GM23338 (cell line): ENCODE measurements at regions not wholly inside any gene's neighbourhood (a gene's known extent, or its start where the extent isn't known, plus 50 kb on each side); places are given as distances from the start of the nearest gene placed in this dataset.

Experiments used
- ATAC-seq: fragments of 200-7000 bp; cut with Tn5 transposase; 3 replicates; pipeline ENCODE4 v1.9.1; 2020
- DNase-seq: peaks from one replicate; pipeline ENCODE4 v3.0.0-alpha.2; 2015; ENCODE audit warnings: low spot score
- H2AFZ ChIP-seq: fragments of 200-600 bp; sonication (generic); 2 replicates; pipeline ENCODE4 v1.8.0; 2016; ENCODE audit warnings: antibody characterized with exemption, mild to moderate bottlenecking, moderate library complexity
- H3F3A ChIP-seq: fragments of 200-600 bp; sonication (generic); replicated peaks from 2 replicates; pipeline ENCODE4 v1.8.0; 2017; ENCODE audit warnings: antibody characterized with exemption, mixed run types, low read depth
- H3K27ac ChIP-seq: fragments of 200-600 bp; sonication (generic); 2 replicates; pipeline ENCODE4 v1.6.1; 2016; ENCODE audit warnings: low read depth
- H3K27me3 ChIP-seq: fragments of 200-600 bp; sonication (generic); 2 replicates; pipeline ENCODE4 v1.8.0; 2016; ENCODE audit warnings: mild to moderate bottlenecking, mixed run types, moderate library complexity; ENCODE audit not compliant: insufficient read depth
- H3K36me3 ChIP-seq: fragments of 200-600 bp; sonication (generic); 2 replicates; pipeline ENCODE4 v1.8.0; 2016; ENCODE audit warnings: mild to moderate bottlenecking; ENCODE audit not compliant: insufficient read depth
- H3K4me1 ChIP-seq: fragments of 200-600 bp; sonication (generic); 2 replicates; pipeline ENCODE4 v1.8.0; 2016; ENCODE audit warnings: mild to moderate bottlenecking, moderate library complexity; ENCODE audit not compliant: insufficient read depth
- H3K4me2 ChIP-seq: fragments of 200-600 bp; sonication (generic); 2 replicates; pipeline ENCODE4 v1.7.1; 2017; ENCODE audit warnings: mixed run types
- H3K4me3 ChIP-seq: fragments of 200-600 bp; sonication (generic); 2 replicates; pipeline ENCODE4 v1.6.1; 2016; ENCODE audit warnings: mixed run types
- H3K79me2 ChIP-seq: fragments of 200-600 bp; sonication (generic); replicated peaks from 2 replicates; pipeline ENCODE4 v1.8.0; 2017; ENCODE audit warnings: mild to moderate bottlenecking; ENCODE audit not compliant: insufficient read depth
- H3K9me2 ChIP-seq: fragments of 200-600 bp; sonication (generic); 2 replicates; pipeline ENCODE4 v1.8.0; 2017; ENCODE audit not compliant: insufficient read depth
- H4K20me1 ChIP-seq: fragments of 200-600 bp; sonication (generic); replicated peaks from 2 replicates; pipeline ENCODE4 v1.8.0; 2017; ENCODE audit warnings: mild to moderate bottlenecking; ENCODE audit not compliant: insufficient read depth
- H3K27ac Mint-ChIP-seq: 2 replicates; pipeline ENCODE4 v1.8.0; 2020; ENCODE audit warnings: inconsistent platforms, mild to moderate bottlenecking, moderate library complexity, mixed read lengths
- H3K27me3 Mint-ChIP-seq: 3 replicates; pipeline ENCODE4 v1.8.0; 2022; ENCODE audit warnings: low read depth, mild to moderate bottlenecking, moderate library complexity, mixed read lengths, inconsistent platforms; ENCODE audit not compliant: insufficient read depth, poor library complexity
- H3K36me3 Mint-ChIP-seq: 3 replicates; pipeline ENCODE4 v1.8.0; 2021; ENCODE audit warnings: low read depth, mild to moderate bottlenecking, inconsistent platforms, moderate library complexity, mixed read lengths
- H3K4me1 Mint-ChIP-seq: 3 replicates; pipeline ENCODE4 v1.8.0; 2020; ENCODE audit warnings: mild to moderate bottlenecking, inconsistent platforms, mixed read lengths
- H3K4me3 Mint-ChIP-seq: 3 replicates; pipeline ENCODE4 v1.8.0; 2021; ENCODE audit warnings: moderate library complexity, mild to moderate bottlenecking, inconsistent platforms, mixed read lengths
- H3K9me3 Mint-ChIP-seq: 3 replicates; pipeline ENCODE4 v1.8.0; 2020; ENCODE audit warnings: moderate library complexity, mild to moderate bottlenecking, inconsistent platforms, mixed read lengths
- CREB1 ChIP-seq: fragments of 250-450 bp; sonication (Bioruptor Pico); IDR thresholded peaks from 2 replicates; pipeline ENCODE4 v1.5.0; 2020; ENCODE audit warnings: low read depth, mild to moderate bottlenecking, moderate library complexity
- ETS1 ChIP-seq: IDR thresholded peaks from 2 replicates; pipeline ENCODE4 v1.6.1; 2016; ENCODE audit warnings: antibody characterized with exemption
- EZH2 ChIP-seq: fragments of 200-600 bp; sonication (generic); IDR thresholded peaks from one replicate; pipeline ENCODE4 v1.8.0; 2017; ENCODE audit warnings: antibody characterized with exemption, mild to moderate bottlenecking, low read depth; ENCODE audit not compliant: unreplicated experiment
- EZH2phosphoT487 ChIP-seq: fragments of 200-600 bp; sonication (generic); IDR thresholded peaks from one replicate; pipeline ENCODE4 v1.8.1; 2018; ENCODE audit warnings: antibody characterized with exemption; ENCODE audit not compliant: unreplicated experiment
- JUNB ChIP-seq: IDR thresholded peaks from one replicate; pipeline ENCODE4 v1.6.1; 2016; ENCODE audit warnings: antibody characterized with exemption; ENCODE audit not compliant: unreplicated experiment
- REST ChIP-seq: IDR thresholded peaks from one replicate; pipeline ENCODE4 v1.6.1; 2018; ENCODE audit warnings: antibody characterized with exemption; ENCODE audit not compliant: unreplicated experiment
- STAT1 ChIP-seq: IDR thresholded peaks from one replicate; pipeline ENCODE4 v1.6.1; 2016; ENCODE audit warnings: antibody characterized with exemption; ENCODE audit not compliant: unreplicated experiment
- ZNF331 ChIP-seq: fragments of 250-450 bp; sonication (Bioruptor Pico); IDR thresholded peaks from 2 replicates; pipeline ENCODE4 v1.5.0; 2020; ENCODE audit warnings: low read depth, mild to moderate bottlenecking, moderate library complexity
- ZNF462 ChIP-seq: fragments of 250-450 bp; sonication (Bioruptor Pico); IDR thresholded peaks from 2 replicates; pipeline ENCODE4 v1.5.0; 2020; ENCODE audit warnings: mild to moderate bottlenecking, moderate library complexity

GRCh38 chr7:121447243-121447910 lies 51.3 kb upstream of the FAM3C start:
- Mint-ChIP-seq H3K9me3 (no peaks in the 10 kb centered on the region), H3K4me3 (no peak overlapping the region), H3K36me3 (no peaks in the 10 kb centered on the region), H3K4me1 (no peaks in the 10 kb centered on the region; the same call in 2 of the 3 replicates), H3K27me3 (no peaks in the 10 kb centered on the region), H3K27ac (no peak overlapping the region)
- Histone ChIP-seq H3K4me1 (no peaks in the 10 kb centered on the region), H3F3A (no peaks in the 10 kb centered on the region), H3K9me2 (no peaks in the 10 kb centered on the region; the same call in 1 of the 2 replicates), H3K36me3 (no peaks in the 10 kb centered on the region), H3K4me3 (no peak overlapping the region), H3K27me3 (no peaks in the 10 kb centered on the region), H3K27ac (no peak overlapping the region), H4K20me1 (no peaks in the 10 kb centered on the region), H3K4me2 (no peak overlapping the region), H3K79me2 (no peaks in the 10 kb centered on the region), H2AFZ (no peak overlapping the region; the same call in 1 of the 2 replicates)
- no peak for DNase-seq
- no peak for ATAC-seq
- TF ChIP-seq JUNB (no peak), ZNF462 (no peak), EZH2phosphoT487 (no peak), ZNF331 (CRISPR knock-in tag) (no peak)

GRCh38 chr7:121446526-121446925 lies 50.4 kb upstream of the FAM3C start:
- H3K27me3 Mint-ChIP-seq: no peaks in the 10 kb centered on the region
- no peaks in the 10 kb centered on the region; the same call in 2 of the 3 replicates for H3K4me1 Mint-ChIP-seq
- Histone ChIP-seq H2AFZ (no peak overlapping the region), H3F3A (no peaks in the 10 kb centered on the region), H4K20me1 (no peaks in the 10 kb centered on the region), H3K9me2 (no peaks in the 10 kb centered on the region), H3K36me3 (no peaks in the 10 kb centered on the region), H3K27me3 (no peaks in the 10 kb centered on the region), H3K27ac (no peak overlapping the region), H3K4me1 (no peaks in the 10 kb centered on the region), H3K79me2 (no peaks in the 10 kb centered on the region), H3K4me2 (no peak overlapping the region), H3K4me3 (no peak overlapping the region)
- no peak overlapping the region for H3K4me3 Mint-ChIP-seq
- ATAC-seq (no peak), DNase-seq (no peak)
- no peaks in the 10 kb centered on the region for H3K9me3 Mint-ChIP-seq
- H3K27ac Mint-ChIP-seq: no peak overlapping the region
- H3K36me3 Mint-ChIP-seq: no peaks in the 10 kb centered on the region
- TF ChIP-seq ZNF331 (CRISPR knock-in tag) (no peak), STAT1 (no peak), CREB1 (CRISPR knock-in tag) (no peak), REST (no peak), ETS1 (no peak), EZH2 (no peak)
